ENCODE measurements at regions not wholly inside any gene's neighbourhood (a gene's known extent, or its start where the extent isn't known, plus 50 kb on each side); places are given as distances from the start of the nearest gene placed in this dataset.

DNA sequence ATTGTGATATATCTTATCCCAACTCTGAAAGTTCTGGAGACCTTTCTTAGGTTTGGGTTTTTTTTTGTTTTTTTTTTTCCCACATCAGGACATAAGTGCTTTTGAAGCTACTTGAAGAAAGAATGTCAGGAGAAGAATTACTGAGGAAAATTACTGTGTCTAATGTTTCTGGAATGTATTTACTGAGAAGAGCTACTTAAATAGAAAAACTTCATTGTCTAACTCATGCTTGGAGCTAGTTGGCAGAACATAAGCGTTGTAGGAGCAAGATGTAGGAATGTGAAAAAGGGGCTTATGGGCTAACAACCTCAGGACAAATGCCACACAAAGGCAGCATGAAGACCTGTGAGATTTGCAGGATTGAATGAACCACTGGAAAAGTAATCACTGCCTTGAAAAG, 166.6 kb upstream of the GLRA2 start:
- TF ChIP-seq, protein P1, sequence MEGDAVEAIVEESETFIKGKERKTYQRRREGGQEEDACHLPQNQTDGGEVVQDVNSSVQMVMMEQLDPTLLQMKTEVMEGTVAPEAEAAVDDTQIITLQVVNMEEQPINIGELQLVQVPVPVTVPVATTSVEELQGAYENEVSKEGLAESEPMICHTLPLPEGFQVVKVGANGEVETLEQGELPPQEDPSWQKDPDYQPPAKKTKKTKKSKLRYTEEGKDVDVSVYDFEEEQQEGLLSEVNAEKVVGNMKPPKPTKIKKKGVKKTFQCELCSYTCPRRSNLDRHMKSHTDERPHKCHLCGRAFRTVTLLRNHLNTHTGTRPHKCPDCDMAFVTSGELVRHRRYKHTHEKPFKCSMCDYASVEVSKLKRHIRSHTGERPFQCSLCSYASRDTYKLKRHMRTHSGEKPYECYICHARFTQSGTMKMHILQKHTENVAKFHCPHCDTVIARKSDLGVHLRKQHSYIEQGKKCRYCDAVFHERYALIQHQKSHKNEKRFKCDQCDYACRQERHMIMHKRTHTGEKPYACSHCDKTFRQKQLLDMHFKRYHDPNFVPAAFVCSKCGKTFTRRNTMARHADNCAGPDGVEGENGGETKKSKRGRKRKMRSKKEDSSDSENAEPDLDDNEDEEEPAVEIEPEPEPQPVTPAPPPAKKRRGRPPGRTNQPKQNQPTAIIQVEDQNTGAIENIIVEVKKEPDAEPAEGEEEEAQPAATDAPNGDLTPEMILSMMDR (IDR thresholded peaks at IDR 0.05): no peak
- TF ChIP-seq POLR2A (IDR thresholded peaks at IDR 0.05): no peak

All from body of pancreas (tissue), 4 donors.